Lower leg skin (tissue), 4 donors: ENCODE measurements at regions not wholly inside any gene's neighbourhood (a gene's known extent, or its start where the extent isn't known, plus 50 kb on each side); places are given as distances from the start of the nearest gene placed in this dataset.

Source experiments
- DNase-seq, 2 donors: peaks; one replicate each; pipeline ENCODE4 v3.0.0-alpha.2; 2019; ENCODE audit warnings: low spot score in 2 of 2
- H3K4me3 ChIP-seq: fragments of 200-600 bp; sonication (generic); 2 replicates; pipeline ENCODE4 v1.5.1; 2017; ENCODE audit warnings: mild to moderate bottlenecking, low read depth; ENCODE audit not compliant: poor library complexity, severe bottlenecking
- CTCF ChIP-seq, 3 donors: fragments of 450-650 bp; IDR thresholded peaks; one replicate each; pipeline ENCODE4 v1.5.1; 2016; ENCODE audit warnings: antibody characterized with exemption in 3 of 3, mild to moderate bottlenecking in 3 of 3, moderate library complexity in 2 of 3
- POLR2A ChIP-seq, 2 donors: fragments of 450-650 bp; IDR thresholded peaks; one replicate each; pipeline ENCODE4 v1.6.1; 2016 to 2017; ENCODE audit warnings: antibody characterized with exemption in 2 of 2, mild to moderate bottlenecking in 1 of 2, moderate library complexity in 1 of 2
- WGBS, 2 donors: methylation state at CpG; one replicate each; pipeline ENCODE4 v1.1.5; 2018; 5-methylcytosine and 5-hydroxymethylcytosine counted together
- intact Hi-C: fragments of 100-400 bp; cut with DNase I; formaldehyde crosslinking; loops from one replicate; pipeline ENCODE4 v1.15.0; 2023; ENCODE audit warnings: low total_unique reads

- no peak for TF ChIP-seq CTCF (IDR thresholded peaks at IDR 0.05)
- no peak for TF ChIP-seq POLR2A (IDR thresholded peaks at IDR 0.05)
- intact Hi-C loops, result no loop called here
- 74 to 89% methylated on average over 5 of the region's 5 CpGs for WGBS, 2 donors
- no peak for DNase-seq
- no peak overlapping the region for H3K4me3 ChIP-seq
Observed at GRCh38 chr9:107557236-107557990, 67.8 kb upstream of the KLF4 start.

DNA sequence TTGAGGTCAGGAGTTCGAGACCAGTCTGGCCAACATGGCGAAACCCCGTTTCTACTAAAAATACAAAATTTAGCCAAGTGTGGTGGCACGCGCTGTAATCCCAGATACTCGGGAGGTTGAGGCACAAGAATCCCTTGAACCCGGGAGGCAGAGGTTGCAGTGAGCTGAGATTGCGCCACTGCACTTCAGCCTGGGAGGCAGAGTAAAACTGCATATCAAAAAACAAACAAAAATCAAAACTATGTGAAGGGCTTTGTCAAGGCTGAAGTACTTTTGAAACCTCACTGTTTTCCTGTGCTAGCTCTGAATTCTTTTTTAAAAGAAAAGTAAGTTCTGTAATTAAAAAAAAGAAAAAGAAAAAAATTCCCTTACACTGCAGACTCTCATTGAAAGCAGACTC lies 65.1 kb upstream of the KLF4 start:
- 82 to 92% methylated on average over 8 of the region's 8 CpGs for WGBS, 2 donors
- intact Hi-C loops, result no loop called here
- DNase-seq, result no peak
- no peak for TF ChIP-seq CTCF (IDR thresholded peaks at IDR 0.05)
- TF ChIP-seq POLR2A (IDR thresholded peaks at IDR 0.05), result no peak
- H3K4me3 ChIP-seq, result no peak overlapping the region

DNA sequence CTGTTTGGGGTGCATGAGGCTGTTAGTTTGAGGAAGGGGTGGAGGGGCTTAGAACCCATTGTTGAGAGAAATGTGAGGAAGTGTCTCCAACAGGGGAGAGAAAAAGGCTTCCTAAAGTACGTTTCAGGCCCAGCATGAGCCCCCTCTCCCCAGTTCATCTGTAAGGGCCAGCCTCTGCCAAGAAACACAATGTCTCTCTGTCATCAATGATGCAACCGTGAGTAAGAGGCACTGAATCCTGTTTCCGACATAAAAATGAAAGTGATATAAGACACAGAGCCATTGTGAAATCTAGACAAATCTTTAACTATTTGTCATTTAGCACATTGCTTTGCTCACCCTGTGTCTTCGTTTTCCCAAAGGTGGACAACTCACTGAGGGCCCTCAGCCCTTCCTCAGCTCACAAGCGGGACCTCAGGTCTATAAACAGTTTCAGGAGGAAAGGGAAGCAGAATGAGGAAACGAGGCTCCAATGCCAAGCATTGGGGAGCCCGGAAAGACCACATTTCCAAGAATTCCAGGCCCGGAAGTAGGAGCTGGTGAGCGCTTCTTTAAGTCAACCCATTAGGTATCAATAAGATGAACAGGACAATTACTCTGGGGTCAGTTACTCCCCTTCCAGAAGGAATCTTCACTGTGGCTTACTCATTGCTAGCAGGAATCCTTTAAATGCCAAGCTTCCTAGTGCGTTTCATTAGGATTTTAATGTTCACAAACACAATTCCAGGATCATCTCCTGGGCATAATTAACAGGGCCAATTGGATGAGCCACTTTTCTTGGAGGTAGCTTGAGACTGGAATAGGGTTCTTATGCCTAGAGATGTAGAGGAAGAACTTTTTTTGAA lies 59.0 kb upstream of the KLF4 start:
- no peak for TF ChIP-seq CTCF (IDR thresholded peaks at IDR 0.05)
- no peak for TF ChIP-seq POLR2A (IDR thresholded peaks at IDR 0.05)
- DNase-seq, result peak in 1 of 2 donors; percentile 62
- H3K4me3 ChIP-seq, result no peak overlapping the region
- WGBS, 2 donors, result 58 to 66% methylated on average over 10 of the region's 10 CpGs
- intact Hi-C loops, result no loop called here

DNA sequence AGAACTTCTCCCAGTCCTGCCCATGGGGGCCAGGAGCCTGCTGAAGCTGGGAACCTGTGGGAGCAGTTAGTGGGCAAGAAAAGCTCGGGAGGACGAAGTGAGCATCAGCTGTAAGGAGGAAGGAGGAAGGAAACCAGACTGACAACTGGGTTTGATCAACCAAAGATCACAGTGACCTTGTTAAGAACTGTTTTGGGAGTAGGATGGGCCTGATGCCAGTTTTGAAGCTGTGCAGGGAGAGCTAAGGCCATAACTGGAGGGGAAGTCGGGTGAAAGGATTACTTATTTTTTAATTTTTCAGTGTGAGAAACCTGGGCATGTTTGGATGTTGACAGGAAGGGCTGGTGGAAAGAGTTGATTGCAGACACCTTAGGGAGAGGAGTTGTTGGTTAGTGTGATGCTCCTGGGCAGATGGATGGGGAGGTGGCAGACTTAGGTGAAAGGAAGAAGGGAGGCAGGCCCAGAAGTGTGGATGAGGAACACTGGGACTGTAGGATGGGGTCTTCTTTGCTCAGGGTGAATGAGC lies 58.3 kb upstream of the KLF4 start:
- WGBS, 2 donors, result 38 to 43% methylated on average over 3 of the region's 3 CpGs
- DNase-seq, result peak in 1 of 2 donors; percentile 23
- no peak overlapping the region for H3K4me3 ChIP-seq
- intact Hi-C loops, result no loop called here
- TF ChIP-seq POLR2A (IDR thresholded peaks at IDR 0.05) (no peak), CTCF (IDR thresholded peaks at IDR 0.05) (no peak)

DNA sequence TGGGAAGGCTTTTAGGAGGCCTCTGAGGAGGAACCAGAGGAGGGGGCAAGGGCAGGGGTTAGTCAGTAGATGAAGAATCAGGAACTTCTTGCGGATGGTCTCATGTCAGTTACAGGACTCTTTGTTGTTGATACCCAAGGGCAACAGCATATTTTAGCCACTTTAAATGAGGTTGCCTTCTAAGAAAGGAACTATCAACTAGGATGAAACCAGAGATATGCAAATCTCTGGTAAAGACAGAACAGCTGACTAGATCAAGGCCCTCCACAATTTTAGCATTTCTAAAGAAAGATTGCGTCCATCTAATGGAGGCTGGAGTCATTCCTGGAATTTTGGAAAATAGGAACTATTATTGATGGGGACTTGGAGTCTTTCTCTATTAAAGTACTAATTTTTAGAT lies 57.7 kb upstream of the KLF4 start:
- intact Hi-C loops, result no loop called here
- no peak for TF ChIP-seq POLR2A (IDR thresholded peaks at IDR 0.05)
- TF ChIP-seq CTCF (IDR thresholded peaks at IDR 0.05), result no peak
- no peak overlapping the region for H3K4me3 ChIP-seq
- WGBS, 2 donors, result 84 to 88% methylated on average over 2 of the region's 2 CpGs
- DNase-seq, result no peak
